ENCODE measurements at regions not wholly inside any gene's neighbourhood (a gene's known extent, or its start where the extent isn't known, plus 50 kb on each side); places are given as distances from the start of the nearest gene placed in this dataset.
"Not testable (repeated sequence)": the region's sequence is repeated elsewhere in the genome, so short reads cannot be mapped to it uniquely, and the experiment has no call there.

DNA sequence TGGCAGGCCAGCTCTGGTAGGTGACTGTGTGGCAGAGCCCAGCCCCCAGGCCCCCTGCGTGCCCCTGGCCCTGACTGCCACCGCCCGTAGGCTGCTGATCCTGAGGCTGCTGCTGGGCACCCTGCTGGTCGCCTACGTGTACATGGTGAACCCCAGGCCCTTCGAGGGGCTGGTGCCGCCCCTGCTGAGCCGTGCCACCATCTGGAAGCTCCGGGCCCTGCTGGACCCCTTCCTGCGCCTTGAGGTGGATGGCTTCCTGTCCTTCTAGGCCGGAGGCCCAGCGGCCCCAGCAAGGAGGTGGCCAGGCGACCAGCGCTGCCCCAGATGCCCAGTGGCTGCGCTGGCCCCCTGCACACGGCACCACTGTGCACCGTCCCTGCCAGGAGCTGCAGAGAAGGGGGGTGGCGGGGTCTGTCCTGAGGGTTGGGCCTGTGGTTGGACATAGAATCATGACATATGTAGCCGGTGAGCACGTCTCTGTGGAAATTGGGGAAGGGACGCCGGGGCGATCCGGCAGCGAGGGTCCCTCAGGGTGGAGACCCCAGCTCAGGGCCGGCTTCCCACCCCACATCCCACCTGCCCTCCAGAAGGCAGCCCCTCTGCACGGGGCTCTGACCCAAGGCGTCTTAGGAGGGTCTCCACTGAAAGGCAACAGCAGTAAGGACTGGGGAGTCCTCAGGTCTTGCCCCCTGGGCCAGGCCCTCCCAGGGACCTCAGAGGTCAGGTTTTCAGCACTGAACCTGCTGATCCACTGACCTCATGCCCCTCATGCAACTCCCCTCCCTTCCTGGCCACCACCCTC lies 185.4 kb downstream of the IGLL1 start:
- peak; percentile 39 for DNase-seq
- intact Hi-C loops (cut with DNase I) = no loop called here
- ATAC-seq = no peak

DNA sequence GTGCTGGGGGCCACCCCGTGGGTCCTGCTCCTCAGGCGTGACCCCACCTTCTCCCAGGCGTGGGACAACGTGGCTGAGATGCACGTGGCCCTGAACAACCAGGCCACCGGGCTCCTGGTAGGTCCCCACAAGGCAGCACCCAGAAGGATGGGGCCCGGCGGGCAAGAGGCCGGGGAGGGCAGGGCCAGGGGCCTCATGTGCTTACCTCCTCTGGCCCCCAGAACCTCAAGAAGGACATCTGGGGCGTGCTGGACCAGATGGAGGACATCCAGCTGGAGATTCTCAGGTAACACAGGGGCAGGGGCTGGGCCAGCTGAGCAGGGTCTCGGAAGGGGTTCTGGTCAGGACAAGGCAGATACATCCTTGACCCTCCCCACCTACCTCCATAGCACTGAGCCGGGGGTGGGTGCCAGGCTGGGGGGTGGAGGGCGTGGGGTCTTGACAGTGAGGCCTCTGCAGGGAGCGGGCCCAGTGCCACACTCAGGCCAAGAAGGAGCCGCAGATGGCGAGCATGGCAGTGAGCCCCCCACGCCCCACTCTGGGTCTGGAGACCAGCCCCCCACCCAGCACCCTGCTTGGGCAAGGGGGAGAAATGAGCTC lies 186.3 kb downstream of the IGLL1 start:
- no peaks in the 10 kb centered on the region for H3K4me1 ChIP-seq
- ATAC-seq (no peak), DNase-seq (peak; percentile 43)
- H3K9me3 ChIP-seq = no peaks in the 10 kb centered on the region
- TF ChIP-seq, protein P1, sequence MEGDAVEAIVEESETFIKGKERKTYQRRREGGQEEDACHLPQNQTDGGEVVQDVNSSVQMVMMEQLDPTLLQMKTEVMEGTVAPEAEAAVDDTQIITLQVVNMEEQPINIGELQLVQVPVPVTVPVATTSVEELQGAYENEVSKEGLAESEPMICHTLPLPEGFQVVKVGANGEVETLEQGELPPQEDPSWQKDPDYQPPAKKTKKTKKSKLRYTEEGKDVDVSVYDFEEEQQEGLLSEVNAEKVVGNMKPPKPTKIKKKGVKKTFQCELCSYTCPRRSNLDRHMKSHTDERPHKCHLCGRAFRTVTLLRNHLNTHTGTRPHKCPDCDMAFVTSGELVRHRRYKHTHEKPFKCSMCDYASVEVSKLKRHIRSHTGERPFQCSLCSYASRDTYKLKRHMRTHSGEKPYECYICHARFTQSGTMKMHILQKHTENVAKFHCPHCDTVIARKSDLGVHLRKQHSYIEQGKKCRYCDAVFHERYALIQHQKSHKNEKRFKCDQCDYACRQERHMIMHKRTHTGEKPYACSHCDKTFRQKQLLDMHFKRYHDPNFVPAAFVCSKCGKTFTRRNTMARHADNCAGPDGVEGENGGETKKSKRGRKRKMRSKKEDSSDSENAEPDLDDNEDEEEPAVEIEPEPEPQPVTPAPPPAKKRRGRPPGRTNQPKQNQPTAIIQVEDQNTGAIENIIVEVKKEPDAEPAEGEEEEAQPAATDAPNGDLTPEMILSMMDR (IDR thresholded peaks at IDR 0.05) = no peak
- H3K36me3 ChIP-seq = no peaks in the 10 kb centered on the region
- intact Hi-C loops (cut with DNase I) = no loop called here
- no peaks in the 10 kb centered on the region for H3K27me3 ChIP-seq (ENCODE audit: low read depth)
- H3K4me3 ChIP-seq = no peak overlapping the region
- no peak overlapping the region for H3K27ac ChIP-seq

More for the DNA sequence above, 185.4 kb downstream of the IGLL1 start:
- no peak overlapping the region for H3K27ac ChIP-seq
- H3K36me3 ChIP-seq = no peaks in the 10 kb centered on the region
- H3K9me3 ChIP-seq = no peaks in the 10 kb centered on the region
- TF ChIP-seq, protein P1 (IDR thresholded peaks at IDR 0.05) = no peak
- H3K4me1 ChIP-seq = no peaks in the 10 kb centered on the region
- no peak overlapping the region for H3K4me3 ChIP-seq
- no peaks in the 10 kb centered on the region for H3K27me3 ChIP-seq (ENCODE audit: low read depth)

DNA sequence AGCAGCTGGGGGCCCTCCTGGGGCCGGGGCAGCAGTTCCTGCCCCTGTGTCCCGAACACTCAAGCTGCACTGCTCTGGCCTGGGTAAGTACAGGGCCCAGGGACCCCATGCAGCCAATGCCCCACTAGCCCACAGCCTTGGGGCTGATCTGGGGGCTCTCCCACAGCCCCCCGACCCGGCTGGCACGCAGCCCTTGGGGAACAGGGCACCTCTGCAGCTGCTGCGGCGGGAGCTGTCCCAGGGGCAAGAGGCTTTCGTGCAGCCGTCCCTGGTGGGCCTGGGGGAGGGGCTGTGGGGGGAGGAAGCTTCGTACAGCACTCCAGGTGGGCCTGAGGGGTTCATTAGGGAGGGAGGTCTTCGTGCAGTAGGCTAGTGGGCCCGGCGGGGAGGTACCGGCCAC lies 186.9 kb downstream of the IGLL1 start:
- H3K27ac ChIP-seq; H3K9me3 ChIP-seq; intact Hi-C loops (cut with DNase I); H3K4me3 ChIP-seq; H3K36me3 ChIP-seq; H3K4me1 ChIP-seq; ATAC-seq; H3K27me3 ChIP-seq (ENCODE audit: low read depth): not testable (repeated sequence)
- DNase-seq = peak; percentile 32

DNA sequence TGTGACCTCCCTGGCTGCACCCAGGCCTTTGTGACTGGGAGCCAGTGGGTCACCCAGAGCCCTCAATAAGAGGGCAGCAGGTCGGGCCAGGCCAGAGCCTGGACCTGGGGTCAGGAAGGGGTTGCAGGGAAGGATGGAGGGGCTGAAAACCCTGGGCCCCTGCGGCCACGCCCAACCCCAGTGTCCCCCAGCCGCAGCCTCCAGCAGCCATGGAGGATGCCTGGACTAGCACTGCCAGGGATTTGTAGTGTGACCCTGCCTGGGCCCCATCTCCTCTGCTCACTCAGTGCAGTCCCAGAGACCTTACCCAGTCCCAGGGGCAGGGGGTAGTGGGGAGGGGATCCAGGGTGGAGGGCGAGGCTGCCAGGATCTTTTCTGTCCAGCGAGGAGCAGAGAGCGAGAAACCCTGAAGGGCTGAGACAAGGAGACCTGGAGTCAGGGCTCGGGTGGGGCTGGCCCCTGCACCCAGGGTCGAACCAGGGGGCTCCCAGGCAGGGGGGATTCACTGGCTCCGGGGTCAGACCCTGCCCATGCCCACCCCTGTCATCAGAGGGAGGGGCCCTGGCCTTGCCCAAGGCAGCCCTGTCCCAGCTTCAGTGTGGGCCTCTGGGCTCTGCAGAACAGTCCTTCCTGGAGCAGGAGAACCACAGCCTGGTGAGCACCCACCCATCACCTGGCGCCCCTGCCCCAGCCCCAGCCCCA lies 187.5 kb downstream of the IGLL1 start:
- intact Hi-C loops (cut with DNase I) = no loop called here

GRCh38 chr22:23391022-23391421 lies 189.1 kb downstream of the IGLL1 start:
- ATAC-seq = no peak
- peak; percentile 31 for DNase-seq

More for the DNA sequence above, 187.5 kb downstream of the IGLL1 start:
- DNase-seq = no peak
- Histone ChIP-seq H3K4me3 (no peak overlapping the region), H3K4me1 (no peaks in the 10 kb centered on the region), H3K36me3 (no peaks in the 10 kb centered on the region), H3K27ac (no peak overlapping the region), H3K27me3 (ENCODE audit: low read depth) (no peaks in the 10 kb centered on the region), H3K9me3 (no peaks in the 10 kb centered on the region)
- ATAC-seq = no peak
- TF ChIP-seq, protein P1 (IDR thresholded peaks at IDR 0.05) = no peak

More at GRCh38 chr22:23391022-23391421, 189.1 kb downstream of the IGLL1 start:
- intact Hi-C loops (cut with DNase I) = no loop called here
- TF ChIP-seq, protein P1 (IDR thresholded peaks at IDR 0.05) = no peak
- Histone ChIP-seq H3K4me3 (no peak overlapping the region), H3K36me3 (no peaks in the 10 kb centered on the region), H3K9me3 (no peaks in the 10 kb centered on the region), H3K27ac (no peak overlapping the region), H3K4me1 (peaks cover 8% of the 10 kb centered on the region), H3K27me3 (ENCODE audit: low read depth) (peaks cover 7% of the 10 kb centered on the region)

All from lower lobe of right lung (tissue), 2 donors.